ENCODE measurements at regions not wholly inside any gene's neighbourhood (a gene's known extent, or its start where the extent isn't known, plus 50 kb on each side); places are given as distances from the start of the nearest gene placed in this dataset.
"Not testable (repeated sequence)": the region's sequence is repeated elsewhere in the genome, so short reads cannot be mapped to it uniquely, and the experiment has no call there.

GRCh38 chr11:67940440-67940839 lies 63.5 kb downstream of the UNC93B1 start:
- not testable (repeated sequence) for DNase-seq

- DNase-seq: not testable (repeated sequence)
These were observed 64.9 kb downstream of the UNC93B1 start for GRCh38 chr11:67938964-67939363.

GRCh38 chr11:67938371-67938770 lies 65.5 kb downstream of the UNC93B1 start:
- not testable (repeated sequence) for DNase-seq

- not testable (repeated sequence) for DNase-seq
These were observed 80.3 kb downstream of the UNC93B1 start for GRCh38 chr11:67923565-67923964.

- DNase-seq: not testable (repeated sequence)
These were observed 83.4 kb downstream of the UNC93B1 start for GRCh38 chr11:67920546-67920945.

- DNase-seq: not testable (repeated sequence)
These were observed 91.7 kb downstream of the UNC93B1 start for GRCh38 chr11:67912184-67912583.

- DNase-seq: not testable (repeated sequence)
These were observed 92.7 kb downstream of the UNC93B1 start for GRCh38 chr11:67911211-67911610.

- DNase-seq: not testable (repeated sequence)
These were observed 93.1 kb downstream of the UNC93B1 start for GRCh38 chr11:67910803-67911202.

- DNase-seq: not testable (repeated sequence)
These were observed 96.9 kb downstream of the UNC93B1 start for GRCh38 chr11:67906969-67907368.

- not testable (repeated sequence) for DNase-seq
These were observed 104.4 kb downstream of the UNC93B1 start for GRCh38 chr11:67899462-67899861.

- DNase-seq: not testable (repeated sequence)
These were observed 110.4 kb downstream of the UNC93B1 start for GRCh38 chr11:67893487-67893886.

- not testable (repeated sequence) for DNase-seq
These were observed 114.3 kb downstream of the UNC93B1 start for GRCh38 chr11:67889646-67890045.

- not testable (repeated sequence) for DNase-seq
These were observed 115.8 kb downstream of the UNC93B1 start for GRCh38 chr11:67888056-67888455.

- not testable (repeated sequence) for DNase-seq
These were observed 117.2 kb downstream of the UNC93B1 start for GRCh38 chr11:67886672-67887071.

GRCh38 chr11:67886207-67886606 lies 117.7 kb downstream of the UNC93B1 start:
- not testable (repeated sequence) for DNase-seq

- peak; percentile 39 for DNase-seq
These were observed 118.3 kb downstream of the UNC93B1 start for GRCh38 chr11:67885574-67885973.

GRCh38 chr11:67884761-67885558 lies 118.9 kb downstream of the UNC93B1 start:
- not testable (repeated sequence) for DNase-seq

GRCh38 chr11:67884073-67884757 lies 119.7 kb downstream of the UNC93B1 start:
- not testable (repeated sequence) for DNase-seq

- not testable (repeated sequence) for DNase-seq
These were observed 121.6 kb downstream of the UNC93B1 start for GRCh38 chr11:67882304-67882703.

GRCh38 chr11:67881836-67882235 lies 122.1 kb downstream of the UNC93B1 start:
- peak; percentile 71 for DNase-seq

GRCh38 chr11:67880594-67881196 lies 123.2 kb downstream of the UNC93B1 start:
- DNase-seq: not testable (repeated sequence)

- DNase-seq: not testable (repeated sequence)
These were observed 125.2 kb downstream of the UNC93B1 start for GRCh38 chr11:67878666-67879065.

- not testable (repeated sequence) for DNase-seq
These were observed 126.6 kb downstream of the UNC93B1 start for GRCh38 chr11:67877316-67877715.
